HT-29 (cell line): ENCODE measurements at regions not wholly inside any gene's neighbourhood (a gene's known extent, or its start where the extent isn't known, plus 50 kb on each side); places are given as distances from the start of the nearest gene placed in this dataset.

Experiments used
- DNase-seq: peaks from one replicate; pipeline ENCODE4 v3.0.0-alpha.2; 2015; ENCODE audit warnings: low spot score

DNA sequence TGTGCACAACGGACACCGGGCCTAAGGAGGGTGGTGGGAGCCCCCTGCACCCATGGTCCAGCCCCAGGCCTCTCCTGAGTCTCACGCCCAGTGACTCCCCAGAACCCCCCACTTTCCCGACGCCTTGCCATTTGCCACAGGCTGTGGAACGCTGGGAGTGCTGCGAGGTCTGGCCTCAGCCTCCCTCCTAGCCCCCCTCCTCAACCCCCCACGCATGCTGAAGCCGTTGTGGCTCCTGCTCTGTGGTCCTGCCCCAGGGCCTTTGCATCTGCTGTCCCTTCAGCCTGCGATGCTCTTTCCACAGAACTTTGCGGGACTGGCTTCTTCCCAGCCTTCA is 226.0 kb upstream of the GSE1 start:
- DNase-seq: no peak

- no peak for DNase-seq
Measured at GRCh38 chr16:85387731-85388295, 225.3 kb upstream of the GSE1 start.

- DNase-seq: no peak
Measured at GRCh38 chr16:85389679-85390470, 223.2 kb upstream of the GSE1 start.

GRCh38 chr16:85390511-85391174 is 222.5 kb upstream of the GSE1 start:
- DNase-seq: peak; percentile 76

- no peak for DNase-seq
Measured at GRCh38 chr16:85391175-85391707, 221.9 kb upstream of the GSE1 start.

- no peak for DNase-seq
Measured at GRCh38 chr16:85391769-85392583, 221.1 kb upstream of the GSE1 start.

DNA sequence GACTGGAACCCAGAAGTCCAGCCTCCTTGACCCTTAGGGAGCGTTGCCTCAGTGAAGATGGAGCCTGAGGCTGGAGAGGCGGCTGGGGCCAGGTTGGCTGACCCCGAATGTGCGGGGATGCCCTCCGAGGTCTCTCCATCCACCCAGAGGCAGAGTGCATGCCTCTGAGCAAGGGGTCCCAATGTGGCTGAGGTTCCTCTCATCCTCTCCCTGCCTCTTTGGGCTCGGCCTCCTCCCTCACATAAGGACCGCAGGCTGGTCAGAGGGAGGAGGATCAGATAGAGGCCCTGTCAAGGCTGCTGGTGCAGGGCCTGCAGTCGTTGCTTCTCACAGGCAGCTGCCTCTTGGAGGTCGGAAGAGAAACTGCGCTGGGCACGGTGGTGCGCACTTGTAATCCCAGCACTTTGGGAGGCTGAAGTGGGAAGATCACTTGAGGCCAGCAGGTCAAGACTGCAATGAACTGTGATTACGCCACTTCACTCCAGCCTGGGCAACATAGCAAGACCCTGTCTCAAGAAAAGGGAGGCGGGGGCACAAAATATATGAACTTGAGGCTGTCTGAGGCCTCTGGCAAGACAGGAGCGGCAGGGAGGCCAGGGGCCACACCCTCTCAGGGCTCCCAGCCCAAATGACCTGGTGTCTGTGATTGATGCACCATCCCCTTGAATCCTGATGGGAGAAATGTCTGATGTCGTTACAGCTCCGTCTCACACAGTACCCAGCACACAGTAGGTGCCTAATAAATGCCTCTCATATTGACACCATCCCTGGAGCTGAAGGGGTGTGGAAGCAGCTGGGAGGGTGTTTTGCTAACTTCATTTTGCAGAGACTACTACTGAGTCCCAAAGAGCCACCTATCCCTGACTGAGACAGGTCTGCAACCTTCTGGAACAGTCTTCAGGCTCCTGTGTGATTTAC is 220.1 kb upstream of the GSE1 start:
- DNase-seq: no peak

DNA sequence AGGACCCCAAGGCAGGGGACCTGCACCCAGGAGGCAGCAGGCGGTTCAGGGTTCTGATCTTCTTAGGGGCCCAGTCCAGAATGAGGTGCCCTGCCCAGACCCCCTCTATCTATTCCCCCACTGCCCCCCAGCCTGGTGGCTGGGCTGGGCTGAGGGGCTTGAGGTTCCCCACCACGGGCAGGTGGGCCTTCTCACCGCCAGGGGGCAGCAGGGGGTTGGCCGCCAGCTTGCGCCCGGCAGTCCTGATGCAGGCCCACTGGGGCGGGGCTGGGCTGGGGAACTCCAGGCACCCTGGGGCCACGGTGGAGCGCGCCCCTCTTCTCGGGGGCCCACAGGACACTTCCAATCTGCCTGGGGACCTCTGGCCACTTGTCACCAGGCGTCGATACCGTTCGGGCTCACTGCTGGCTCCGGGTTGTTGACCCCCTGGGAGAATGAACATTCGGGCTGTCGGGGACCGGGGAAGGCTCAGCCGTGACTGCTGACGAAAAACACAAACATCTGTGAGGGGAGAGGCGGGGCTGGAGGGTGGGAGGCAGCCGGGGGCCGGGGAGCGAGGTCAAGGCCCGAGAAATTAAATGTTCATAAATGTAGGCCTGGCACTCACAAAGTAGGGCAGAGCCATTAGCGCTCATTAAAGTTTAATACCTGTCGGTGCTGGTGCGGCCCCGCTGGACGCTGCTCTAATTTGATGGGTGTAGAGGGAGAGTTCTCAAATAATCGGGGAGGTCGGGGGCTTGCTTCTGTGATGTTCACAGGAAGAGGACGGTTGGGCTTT is 219.3 kb upstream of the GSE1 start:
- DNase-seq: peak; percentile 54

- peak; percentile 26 for DNase-seq
Measured at GRCh38 chr16:85394456-85395206, 218.5 kb upstream of the GSE1 start.

DNA sequence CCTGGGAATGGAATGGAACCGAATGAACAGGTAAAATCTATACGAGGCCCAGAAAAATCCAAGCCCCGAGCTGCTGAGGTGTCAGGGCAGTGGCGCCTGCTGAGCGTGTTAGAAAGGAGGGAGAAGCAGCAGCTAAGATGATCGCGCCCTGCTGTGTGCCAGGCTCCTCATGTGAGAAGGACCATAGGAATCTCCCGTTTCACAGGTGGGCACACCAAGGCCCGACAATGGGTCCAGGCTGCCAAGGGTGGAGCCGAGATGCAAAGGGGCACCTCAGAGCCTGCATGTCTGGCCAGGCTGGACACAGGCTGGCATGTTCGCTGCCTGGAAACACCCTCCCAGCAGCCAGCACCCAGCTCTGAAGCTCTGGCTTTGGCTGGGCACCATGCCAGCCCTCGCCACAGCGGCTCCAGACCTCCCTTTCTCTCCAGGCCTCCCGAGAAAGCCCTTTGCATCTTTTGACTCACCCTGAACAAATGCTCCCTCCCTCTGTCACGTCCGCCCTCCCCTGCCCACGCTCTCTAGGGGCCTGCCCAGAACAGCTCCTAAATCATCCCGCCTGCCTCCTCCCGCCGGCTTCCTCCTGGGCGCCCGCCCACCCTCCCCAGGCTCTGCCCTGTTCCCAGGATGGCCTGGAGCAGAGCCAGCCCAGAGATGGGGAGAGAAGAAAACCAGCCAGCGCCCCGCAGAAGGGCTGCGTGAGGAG is 217.8 kb upstream of the GSE1 start:
- DNase-seq: peak; percentile 94

DNA sequence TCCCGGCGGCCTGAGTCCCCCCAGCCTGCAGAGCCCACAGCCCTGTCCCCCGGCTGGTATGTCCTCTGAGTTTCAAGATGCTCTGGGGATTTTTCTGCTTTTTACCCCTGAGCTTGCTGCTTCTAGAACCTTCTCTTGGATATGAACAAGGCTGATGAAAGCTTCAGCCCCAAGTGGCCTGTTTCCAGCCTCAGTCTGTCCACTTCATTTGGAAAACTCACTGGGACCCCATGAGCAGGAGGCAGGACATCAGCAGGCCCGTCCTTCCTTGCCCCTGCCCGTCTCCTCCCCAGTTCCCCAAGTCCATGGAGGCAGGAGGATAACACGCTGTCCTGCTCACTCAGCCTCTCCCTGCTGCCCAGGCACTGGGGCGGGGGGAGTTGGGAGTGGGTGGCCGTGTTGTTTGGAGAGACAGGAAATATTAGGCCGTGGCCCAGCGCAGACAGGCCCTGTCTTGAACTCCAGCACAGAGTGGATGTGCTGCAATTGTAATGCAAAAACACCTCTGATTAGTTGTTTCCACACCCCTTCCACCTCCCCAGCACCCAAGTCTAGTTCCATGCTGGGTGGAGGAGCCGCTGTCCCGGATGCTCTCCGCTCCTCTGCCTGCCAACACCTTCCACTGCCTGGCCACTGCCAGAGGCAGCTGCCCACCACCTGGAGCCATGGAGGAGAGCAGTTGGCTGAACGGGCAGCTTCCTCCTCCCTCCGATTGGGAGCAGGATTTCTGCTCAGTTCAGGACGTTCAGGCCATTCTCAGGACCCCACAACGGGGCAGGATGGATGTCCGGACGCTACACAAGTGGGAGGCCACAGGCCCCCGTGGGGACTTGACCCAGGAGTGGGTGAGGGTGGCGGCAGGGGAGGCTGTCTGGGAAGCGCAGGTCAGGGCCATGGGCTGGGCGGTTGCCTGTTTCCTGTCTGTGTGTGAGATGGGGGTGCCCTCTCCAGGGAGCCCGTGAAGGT is 216.9 kb upstream of the GSE1 start:
- DNase-seq: no peak

- peak; percentile 71 for DNase-seq
Measured at GRCh38 chr16:85396879-85397871, 215.9 kb upstream of the GSE1 start.

DNA sequence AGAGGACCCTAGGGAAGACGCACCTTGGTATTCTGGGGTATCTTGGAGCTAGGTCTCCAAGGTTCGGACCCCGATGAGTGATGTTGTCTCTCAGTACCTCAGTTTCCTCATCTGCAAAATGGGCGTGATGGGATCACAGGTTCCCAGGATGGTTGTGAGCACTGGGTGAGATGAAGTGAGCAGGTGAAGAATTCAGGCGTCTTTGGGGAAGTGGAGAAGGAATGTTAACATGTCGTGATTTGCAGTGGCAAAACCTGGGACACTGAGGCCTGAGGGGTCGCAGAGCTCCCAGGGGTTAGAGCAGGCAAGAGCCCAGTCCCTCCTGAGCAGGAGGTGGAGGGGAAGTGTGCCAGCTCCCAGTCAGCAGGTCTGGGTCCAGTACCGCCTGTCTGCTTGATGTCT is 215.1 kb upstream of the GSE1 start:
- no peak for DNase-seq

GRCh38 chr16:85398688-85399582 is 214.2 kb upstream of the GSE1 start:
- no peak for DNase-seq
